A549 (cell line): ENCODE measurements at regions not wholly inside any gene's neighbourhood (a gene's known extent, or its start where the extent isn't known, plus 50 kb on each side); places are given as distances from the start of the nearest gene placed in this dataset.

Source experiments
- ATAC-seq, 2 experiments: fragments of 200-7000 bp in 1 of 2; fragments of >200 bp in 1 of 2; cut with Nextera tagmentation in 1 of 2; cut with Tn5 transposase in 1 of 2; 3 replicates each; pipeline versions ENCODE4 v1.8.0 to v1.9.1; 2018 to 2020; ENCODE audit warnings: mild to moderate bottlenecking in 1 of 2, moderate library complexity in 1 of 2
- CTCF ChIA-PET: fragments of 300-600 bp; sonication (Branson Sonifier 250); formaldehyde crosslinking; extraction: SDS; loops from one replicate; lab custom pipeline; 2021; ENCODE audit warnings: antibody characterized with exemption, inconsistent platforms; lab: Yijun Ruan, JAX
- POLR2A ChIA-PET: fragments of 350-600 bp; formaldehyde crosslinking; extraction: SDS; loops from one replicate; lab custom pipeline; 2021; ENCODE audit warnings: antibody characterized with exemption, inconsistent platforms; lab: Yijun Ruan, JAX
- DNase-seq, 2 experiments: peaks; one replicate each; pipeline versions ENCODE4 v3.0.0 to v3.0.0-alpha.2; 2011 to 2016; ENCODE audit warnings: low read depth in 1 of 2, low spot score in 1 of 2
- FAIRE-seq: peaks from 2 replicates; lab custom pipeline; 2011; peaks lifted over from hg19 to GRCh38; lab: Jason Lieb, UNC
- H3K27ac ChIP-seq, 2 experiments: fragments of >200 bp; sonication (Bioruptor Twin); formaldehyde crosslinking; 3 replicates each; pipeline ENCODE4 v1.5.1; 2016 to 2017
- H3K4me1 ChIP-seq: fragments of >200 bp; sonication (Bioruptor Twin); formaldehyde crosslinking; 3 replicates; pipeline ENCODE4 v1.6.1; 2016
- H3K4me2 ChIP-seq: fragments of >200 bp; sonication (Bioruptor Twin); formaldehyde crosslinking; 3 replicates; pipeline ENCODE4 v1.6.1; 2016
- H3K4me3 ChIP-seq: fragments of >200 bp; sonication (Bioruptor Twin); formaldehyde crosslinking; 3 replicates; pipeline ENCODE4 v1.5.1; 2016
- H3K9me3 ChIP-seq: fragments of >200 bp; sonication (Bioruptor Twin); formaldehyde crosslinking; 3 replicates; pipeline ENCODE4 v1.6.1; 2016
- BCL3 ChIP-seq: fragments of >200 bp; sonication (Bioruptor Twin); formaldehyde crosslinking; IDR thresholded peaks from 3 replicates; pipeline ENCODE4 v1.6.1; 2016
- CEBPB ChIP-seq, 2 experiments: fragments of >200 bp in 1 of 2; sonication (Bioruptor Twin) in 1 of 2; formaldehyde crosslinking in 1 of 2; IDR thresholded peaks; 2 replicates each; pipeline ENCODE4 v1.6.1; 2012 to 2016
- EHF ChIP-seq: fragments of 250-450 bp; sonication (Bioruptor Pico); IDR thresholded peaks from 2 replicates; pipeline ENCODE4 v1.5.0; 2020; ENCODE audit warnings: mild to moderate bottlenecking
- EHMT2 ChIP-seq: fragments of 200-600 bp; sonication (generic); IDR thresholded peaks from 2 replicates; pipeline ENCODE4 v1.6.1; 2016; ENCODE audit warnings: antibody characterized with exemption, low read depth, mild to moderate bottlenecking, moderate library complexity
- EP300 ChIP-seq, 2 experiments: fragments of >200 bp; sonication (Bioruptor Twin); formaldehyde crosslinking; IDR thresholded peaks; 2 replicates in 1 of 2; 3 replicates in 1 of 2; pipeline ENCODE4 v1.6.1; 2016 to 2017
- FOSL2 ChIP-seq, 2 experiments: fragments of 450-650 bp in 1 of 2; fragments of >200 bp in 1 of 2; sonication (Bioruptor Twin) in 1 of 2; formaldehyde crosslinking; IDR thresholded peaks; 2 replicates each; pipeline versions ENCODE4 v1.5.0 to v1.6.1; 2016 to 2020; ENCODE audit warnings: mild to moderate bottlenecking in 1 of 2, moderate library complexity in 1 of 2
- GATA3 ChIP-seq: IDR thresholded peaks from 2 replicates; pipeline ENCODE4 v1.6.1; 2012; ENCODE audit warnings: borderline replicate concordance
- HES2 ChIP-seq: fragments of >200 bp; sonication (Bioruptor Twin); formaldehyde crosslinking; IDR thresholded peaks from 2 replicates; pipeline ENCODE4 v1.6.1; 2016
- JUN ChIP-seq, 2 experiments: fragments of >200 bp; sonication (Bioruptor Twin); formaldehyde crosslinking; IDR thresholded peaks; 2 replicates in 1 of 2; 3 replicates in 1 of 2; pipeline ENCODE4 v1.6.1; 2016 to 2017
- KDM1A ChIP-seq: fragments of 200-600 bp; sonication (generic); IDR thresholded peaks from 2 replicates; pipeline ENCODE4 v1.6.1; 2016; ENCODE audit warnings: low read depth, mild to moderate bottlenecking
- KDM5A ChIP-seq: fragments of 200-600 bp; sonication (generic); IDR thresholded peaks from 2 replicates; pipeline ENCODE4 v1.6.1; 2016; ENCODE audit warnings: antibody characterized with exemption, mild to moderate bottlenecking
- MAFK ChIP-seq: fragments of 450-650 bp; IDR thresholded peaks from 2 replicates; pipeline ENCODE4 v1.6.1; 2014; ENCODE audit not compliant: partially characterized antibody
- PBX3 ChIP-seq: IDR thresholded peaks from 2 replicates; pipeline ENCODE4 v1.6.1; 2012
- POLR2A ChIP-seq: IDR thresholded peaks from 2 replicates; pipeline ENCODE4 v1.6.1; 2012; ENCODE audit warnings: mild to moderate bottlenecking, low read length
- POLR2AphosphoS2 ChIP-seq: conservative IDR thresholded peaks from 2 replicates; pipeline ENCODE4 v1.6.1; 2012; ENCODE audit warnings: low read length, improper control_type of control experiment, inconsistent platforms
- RARB ChIP-seq: fragments of 250-450 bp; sonication (Bioruptor Pico); IDR thresholded peaks from 2 replicates; pipeline ENCODE4 v1.8.0; 2021; ENCODE audit warnings: mild to moderate bottlenecking, moderate library complexity
- RCOR1 ChIP-seq: fragments of 150-350 bp; IDR thresholded peaks from 2 replicates; pipeline ENCODE4 v1.6.1; 2014; ENCODE audit warnings: antibody characterized with exemption, low read length, low read depth
- RFX5 ChIP-seq: fragments of 450-650 bp; IDR thresholded peaks from 2 replicates; pipeline ENCODE4 v1.7.1; 2014; ENCODE audit warnings: antibody characterized with exemption, mild to moderate bottlenecking, moderate library complexity
- RNF2 ChIP-seq: fragments of 200-600 bp; sonication (generic); IDR thresholded peaks from 2 replicates; pipeline ENCODE4 v1.6.1; 2016; ENCODE audit warnings: low read depth, mild to moderate bottlenecking, antibody characterized with exemption, moderate library complexity, borderline replicate concordance
- ZC3H11A ChIP-seq: fragments of 450-650 bp; IDR thresholded peaks from 2 replicates; pipeline ENCODE4 v1.6.1; 2014; ENCODE audit warnings: antibody characterized with exemption, mild to moderate bottlenecking
- ZFP36 ChIP-seq: fragments of 450-650 bp; IDR thresholded peaks from 2 replicates; pipeline ENCODE4 v1.6.1; 2014; ENCODE audit warnings: borderline replicate concordance; ENCODE audit not compliant: partially characterized antibody
- WGBS: methylation state at CpG from one replicate; pipeline ENCODE4 v1.1.6; 2017; ENCODE audit errors: missing lambda C conversion rate; 5-methylcytosine and 5-hydroxymethylcytosine counted together
- TF ChIP-seq, protein P1 (sequence below): fragments of >200 bp; sonication (Bioruptor Twin); formaldehyde crosslinking; IDR thresholded peaks from 3 replicates; pipeline ENCODE4 v1.5.1; 2016

GRCh38 chr3:176697284-176697889, 499.9 kb downstream of the TBL1XR1 start:
- 27% methylated on average over 8 of the region's 9 CpGs for WGBS
- DNase-seq (no peak), ATAC-seq (no peak), FAIRE-seq (no peak)
- Histone ChIP-seq H3K4me2 (no peak overlapping the region), H3K9me3 (no peaks in the 10 kb centered on the region), H3K27ac (no peak overlapping the region), H3K4me3 (no peak overlapping the region), H3K4me1 (no peaks in the 10 kb centered on the region)
- POLR2A ChIA-PET: no interaction called here
- TF ChIP-seq GATA3 (no peak), CEBPB (IDR thresholded peaks at IDR 0.05) (no peak), JUN (IDR thresholded peaks at IDR 0.05) (no peak), RFX5 (no peak), POLR2A (no peak), ZFP36 (no peak), RARB (CRISPR knock-in tag) (no peak), KDM1A (no peak), BCL3 (no peak), EHF (no peak), RCOR1 (no peak)
- TF ChIP-seq, protein P1, sequence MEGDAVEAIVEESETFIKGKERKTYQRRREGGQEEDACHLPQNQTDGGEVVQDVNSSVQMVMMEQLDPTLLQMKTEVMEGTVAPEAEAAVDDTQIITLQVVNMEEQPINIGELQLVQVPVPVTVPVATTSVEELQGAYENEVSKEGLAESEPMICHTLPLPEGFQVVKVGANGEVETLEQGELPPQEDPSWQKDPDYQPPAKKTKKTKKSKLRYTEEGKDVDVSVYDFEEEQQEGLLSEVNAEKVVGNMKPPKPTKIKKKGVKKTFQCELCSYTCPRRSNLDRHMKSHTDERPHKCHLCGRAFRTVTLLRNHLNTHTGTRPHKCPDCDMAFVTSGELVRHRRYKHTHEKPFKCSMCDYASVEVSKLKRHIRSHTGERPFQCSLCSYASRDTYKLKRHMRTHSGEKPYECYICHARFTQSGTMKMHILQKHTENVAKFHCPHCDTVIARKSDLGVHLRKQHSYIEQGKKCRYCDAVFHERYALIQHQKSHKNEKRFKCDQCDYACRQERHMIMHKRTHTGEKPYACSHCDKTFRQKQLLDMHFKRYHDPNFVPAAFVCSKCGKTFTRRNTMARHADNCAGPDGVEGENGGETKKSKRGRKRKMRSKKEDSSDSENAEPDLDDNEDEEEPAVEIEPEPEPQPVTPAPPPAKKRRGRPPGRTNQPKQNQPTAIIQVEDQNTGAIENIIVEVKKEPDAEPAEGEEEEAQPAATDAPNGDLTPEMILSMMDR: no peak
- CTCF ChIA-PET: no interaction called here

GRCh38 chr3:176696816-176697215, 500.5 kb downstream of the TBL1XR1 start:
- CTCF ChIA-PET: no interaction called here
- DNase-seq: no peak
- Histone ChIP-seq H3K9me3 (no peaks in the 10 kb centered on the region), H3K4me1 (no peaks in the 10 kb centered on the region), H3K4me2 (no peak overlapping the region), H3K4me3 (no peak overlapping the region), H3K27ac (no peak overlapping the region)
- POLR2A ChIA-PET: no interaction called here
- ATAC-seq: no peak
- WGBS: 34% methylated on average over 4 of the region's 4 CpGs
- TF ChIP-seq PBX3: no peak
- no peak for TF ChIP-seq RNF2
- TF ChIP-seq POLR2AphosphoS2: no peak
- no peak for TF ChIP-seq RCOR1
- no peak for TF ChIP-seq KDM5A
- TF ChIP-seq KDM1A: no peak
- TF ChIP-seq EHMT2: no peak
- no peak for TF ChIP-seq MAFK
- no peak for TF ChIP-seq RFX5
- no peak for TF ChIP-seq EP300 (IDR thresholded peaks at IDR 0.05)
- TF ChIP-seq RARB (CRISPR knock-in tag): no peak
- TF ChIP-seq HES2: no peak
- no peak for TF ChIP-seq FOSL2 (IDR thresholded peaks at IDR 0.05)
- no peak for TF ChIP-seq FOSL2 (CRISPR knock-in tag; IDR thresholded peaks at IDR 0.05)
- TF ChIP-seq POLR2A: no peak
- no peak for TF ChIP-seq GATA3
- TF ChIP-seq ZC3H11A: no peak
- FAIRE-seq: no peak
